Nucleus accumbens (tissue), 56 donors: ENCODE measurements at regions not wholly inside any gene's neighbourhood (a gene's known extent, or its start where the extent isn't known, plus 50 kb on each side); places are given as distances from the start of the nearest gene placed in this dataset.

Source experiments
- DNase-seq, 56 donors: peaks; one replicate each; lab custom pipeline; 2025; lab: John Stamatoyannopoulos, UW

GRCh38 chr5:17157916-17158529, 59.4 kb upstream of the BASP1 start:
- no peak for DNase-seq

DNA sequence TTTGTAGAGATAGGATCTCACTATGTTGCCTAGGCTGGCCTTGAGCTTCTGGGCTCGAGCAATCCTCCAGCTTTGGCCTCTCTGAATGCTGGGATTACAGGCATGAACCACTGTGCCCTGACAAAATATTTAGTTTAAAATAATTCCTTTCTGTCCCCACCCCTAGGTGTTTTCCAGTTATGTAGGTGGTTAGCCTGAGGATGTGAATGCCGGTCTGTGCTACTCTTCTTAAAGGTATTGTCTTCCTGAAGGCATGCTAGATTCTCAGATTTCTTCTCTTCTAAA, 56.7 kb upstream of the BASP1 start:
- DNase-seq, result no peak

GRCh38 chr5:17161662-17162061, 55.8 kb upstream of the BASP1 start:
- DNase-seq, result no peak

DNA sequence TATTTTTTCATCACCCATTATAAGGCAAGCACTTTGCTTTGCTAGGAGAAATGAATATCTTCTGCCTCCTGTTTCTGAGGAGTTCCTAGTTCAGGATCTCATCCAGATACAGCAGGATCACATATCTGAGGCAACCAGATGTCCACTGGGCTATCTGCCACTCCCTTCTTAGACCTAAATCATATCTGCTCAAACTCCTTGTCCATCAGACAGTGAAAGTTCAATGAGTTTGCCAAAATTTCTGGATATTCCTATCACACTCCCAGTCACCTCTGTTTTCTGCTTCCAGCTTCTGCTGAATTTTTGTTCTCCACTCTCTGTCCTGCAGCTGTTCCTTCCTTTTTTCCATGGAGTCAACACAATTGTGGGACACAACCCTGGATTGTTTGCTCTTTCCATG, 54.2 kb upstream of the BASP1 start:
- DNase-seq, result no peak

DNA sequence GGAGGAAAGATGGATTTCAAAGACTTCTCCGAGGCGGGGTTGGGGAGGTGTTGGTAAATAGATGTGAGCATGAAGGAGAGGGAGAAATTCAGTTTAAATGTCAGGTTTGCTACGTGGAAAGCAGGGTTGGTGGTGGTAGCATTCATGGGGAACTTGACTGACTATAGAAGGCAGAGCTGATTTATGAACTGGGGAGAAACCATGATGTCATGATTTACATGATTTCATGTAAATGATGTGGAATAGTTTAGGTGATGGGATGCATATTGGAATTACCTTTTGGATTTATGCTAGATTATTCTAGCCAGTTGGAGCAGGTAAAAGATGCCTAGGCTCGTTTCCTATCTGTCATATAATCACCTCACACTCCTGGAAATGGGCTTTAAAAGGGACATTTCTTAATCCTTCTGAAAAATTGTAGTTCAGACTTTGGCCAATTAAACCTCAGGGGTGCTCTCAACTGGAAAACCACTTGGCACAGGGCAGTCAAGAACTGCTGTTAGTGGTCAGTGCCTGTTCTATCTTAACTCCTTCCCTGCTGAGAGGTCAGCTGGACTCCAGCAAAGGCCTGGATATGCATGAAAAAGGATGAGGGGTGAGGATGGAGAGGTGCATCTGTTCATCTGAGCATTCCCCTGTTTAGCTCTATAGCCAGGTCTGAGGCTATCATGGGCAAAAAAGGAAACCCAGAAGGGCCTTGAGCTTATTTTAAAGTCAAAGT, 50.1 kb upstream of the BASP1 start:
- no peak for DNase-seq
